HG03196 (cell line): ENCODE measurements at regions not wholly inside any gene's neighbourhood (a gene's known extent, or its start where the extent isn't known, plus 50 kb on each side); places are given as distances from the start of the nearest gene placed in this dataset.
"Not testable (repeated sequence)": the region's sequence is repeated elsewhere in the genome, so short reads cannot be mapped to it uniquely, and the experiment has no call there.

Experiments
- ATAC-seq: cut with Tn5 transposase; IDR thresholded peaks from one replicate; pipeline ENCODE4 v1.9.1; 2021; ENCODE audit not compliant: unreplicated experiment

- no peak for ATAC-seq
These were observed 80.8 kb upstream of the SLC8A3 start for GRCh38 chr14:70269582-70269981.

- ATAC-seq = no peak
These were observed 80.0 kb upstream of the SLC8A3 start for GRCh38 chr14:70268760-70269159.

- no peak for ATAC-seq
These were observed 77.4 kb upstream of the SLC8A3 start for GRCh38 chr14:70266157-70266556.

GRCh38 chr14:70265422-70265821 is 76.7 kb upstream of the SLC8A3 start:
- ATAC-seq = no peak

- ATAC-seq = no peak
These were observed 70.7 kb upstream of the SLC8A3 start for GRCh38 chr14:70259420-70259819.

GRCh38 chr14:70257526-70257925 is 68.8 kb upstream of the SLC8A3 start:
- no peak for ATAC-seq

GRCh38 chr14:70256601-70257000 is 67.8 kb upstream of the SLC8A3 start:
- ATAC-seq = no peak

- ATAC-seq = not testable (repeated sequence)
These were observed 66.6 kb upstream of the SLC8A3 start for GRCh38 chr14:70255071-70256057.

GRCh38 chr14:70254476-70254961 is 65.8 kb upstream of the SLC8A3 start:
- ATAC-seq = no peak

GRCh38 chr14:70253547-70253946 is 64.8 kb upstream of the SLC8A3 start:
- not testable (repeated sequence) for ATAC-seq

- no peak for ATAC-seq
These were observed 56.3 kb upstream of the SLC8A3 start for GRCh38 chr14:70245026-70245425.

GRCh38 chr14:70239802-70240201 is 51.1 kb upstream of the SLC8A3 start:
- ATAC-seq = peak; percentile 88

GRCh38 chr14:70238635-70239034 is 49.9 kb upstream of the SLC8A3 start:
- ATAC-seq = not testable (repeated sequence)
